Adrenal gland (tissue), 9 donors: ENCODE measurements at regions not wholly inside any gene's neighbourhood (a gene's known extent, or its start where the extent isn't known, plus 50 kb on each side); places are given as distances from the start of the nearest gene placed in this dataset.
A peak's percentile ranks its signal among the peaks of the same experiment; 100 is the strongest.

Experiments
- DNase-seq, 7 donors: peaks; one replicate each; pipeline ENCODE4 v3.0.0-alpha.2; 2019 to 2020
- H3K27ac ChIP-seq, 5 donors: fragments of 200-600 bp; sonication (generic) in 4 of 5; 1 replicate in 3 of 5; 2 replicates in 2 of 5; pipeline versions ENCODE4 v1.5.1 to v1.8.0; 2016 to 2020; ENCODE audit warnings: mild to moderate bottlenecking in 1 of 5
- H3K27me3 ChIP-seq: fragments of 200-600 bp; 2 replicates; pipeline ENCODE4 v1.8.0; 2021
- H3K36me3 ChIP-seq, 2 donors: fragments of 200-600 bp; replicated peaks in 1 of 2; 1 replicate in 1 of 2; 2 replicates in 1 of 2; pipeline versions ENCODE4 v1.5.1 to v1.8.0; 2018 to 2022
- H3K4me1 ChIP-seq, 2 donors: fragments of 200-600 bp; replicated peaks in 1 of 2; 1 replicate in 1 of 2; 2 replicates in 1 of 2; pipeline versions ENCODE4 v1.5.1 to v1.8.0; 2018 to 2021
- H3K4me3 ChIP-seq, 4 donors: fragments of 200-600 bp; sonication (generic) in 3 of 4; one replicate each; pipeline ENCODE4 v1.5.1; 2016 to 2018
- H3K9me3 ChIP-seq, 3 donors: fragments of 200-600 bp; sonication (generic) in 1 of 3; replicated peaks in 1 of 3; 1 replicate in 2 of 3; 2 replicates in 1 of 3; pipeline versions ENCODE4 v1.5.1 to v1.8.0; 2016 to 2021
- CTCF ChIP-seq, 6 experiments: fragments of 450-650 bp in 4 of 6; fragments of 200-600 bp in 2 of 6; sonication (generic) in 1 of 6; IDR thresholded peaks; 1 replicate in 5 of 6; 2 replicates in 1 of 6; pipeline versions ENCODE4 v1.5.1 to v1.8.0; 2016 to 2021; ENCODE audit warnings: antibody characterized with exemption in 6 of 6, mild to moderate bottlenecking in 2 of 6, moderate library complexity in 1 of 6
- POLR2A ChIP-seq, 2 donors: fragments of 450-650 bp; IDR thresholded peaks; one replicate each; pipeline ENCODE4 v1.6.1; 2017; ENCODE audit warnings: antibody characterized with exemption in 2 of 2, mild to moderate bottlenecking in 2 of 2, moderate library complexity in 1 of 2
- WGBS, 4 donors: extraction: QIAGEN DNeasy Blood & Tissue Kit in 2 of 4; methylation state at CpG; one replicate each; pipeline versions ENCODE4 v1.1.5 to v1.1.7; 2013 to 2017; 5-methylcytosine and 5-hydroxymethylcytosine counted together
- intact Hi-C, 2 donors: fragments of 100-400 bp; cut with DNase I; formaldehyde crosslinking; loops; one replicate each; pipeline versions ENCODE4 v1.14.1 to v1.15.0; 2022 to 2023
- donor health status: healthy with polysubstance abuse.
- donor health status: Bipolar disorder and iron deficiency.
- donor health status: DM: yes; HTN: yes; CAD: no.
- donor health status: DM: no; HTN: no; CAD: no.
- donor health status: DM: no; HTN: no; CAD: no.

GRCh38 chr6:164523087-164523654 is 786.2 kb downstream of the C6orf118 start:
- DNase-seq, result no peak
- Histone ChIP-seq H3K36me3 (no peaks in the 10 kb centered on the region), H3K4me1 (no peaks in the 10 kb centered on the region), H3K9me3 (peaks cover 0 to 3% (median 0%) of the 10 kb centered on the region in 3 donors), H3K4me3 (no peak overlapping the region), H3K27ac (no peak overlapping the region), H3K27me3 (no peaks in the 10 kb centered on the region)
- intact Hi-C loops, result no loop called here
- TF ChIP-seq CTCF (IDR thresholded peaks at IDR 0.05) (no peak), POLR2A (IDR thresholded peaks at IDR 0.05) (no peak)
- WGBS, 4 donors, result 46 to 62% (median 60%) methylated on average over 1 of the region's 1 CpG

DNA sequence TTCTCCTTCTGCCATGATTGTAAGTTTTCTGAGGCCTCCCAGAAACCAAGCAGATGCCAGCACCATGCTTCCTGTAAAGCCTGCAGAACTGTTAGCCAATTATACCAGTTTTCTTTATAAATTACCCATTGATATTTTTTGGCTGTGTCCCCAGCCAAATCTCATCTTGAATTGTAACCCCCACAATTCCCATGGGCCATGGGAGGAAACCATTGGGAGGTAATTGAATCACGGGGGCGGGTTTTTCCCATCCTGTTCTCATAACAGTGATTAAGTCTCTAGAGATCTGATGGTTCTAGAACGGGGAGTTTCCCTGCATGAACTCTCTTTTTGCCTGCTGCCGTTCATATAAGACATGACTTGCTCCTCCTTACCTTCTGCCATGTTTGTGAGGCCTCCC is 788.5 kb downstream of the C6orf118 start:
- no peaks in the 10 kb centered on the region for H3K36me3 ChIP-seq
- no peak for TF ChIP-seq POLR2A (IDR thresholded peaks at IDR 0.05)
- no peak for TF ChIP-seq CTCF (IDR thresholded peaks at IDR 0.05)
- no peak overlapping the region for H3K27ac ChIP-seq
- peaks cover 0 to 3% (median 0%) of the 10 kb centered on the region in 3 donors for H3K9me3 ChIP-seq
- no peaks in the 10 kb centered on the region for H3K27me3 ChIP-seq
- no peaks in the 10 kb centered on the region for H3K4me1 ChIP-seq
- DNase-seq, result no peak
- 71 to 83% (median 77%) methylated on average over 4 of the region's 4 CpGs for WGBS, 4 donors
- no peak overlapping the region for H3K4me3 ChIP-seq
- intact Hi-C loops, result no loop called here

- Histone ChIP-seq H3K27ac (peak overlapping the region in 2 of 5 donors; percentile 42 to 62), H3K36me3 (no peaks in the 10 kb centered on the region), H3K27me3 (no peaks in the 10 kb centered on the region), H3K4me3 (peak overlapping the region in 1 of 4 donors; percentile 1), H3K9me3 (no peaks in the 10 kb centered on the region), H3K4me1 (no peaks in the 10 kb centered on the region)
- intact Hi-C loops, result no loop called here
- WGBS, 4 donors, result 32 to 40% (median 34%) methylated on average over 8 of the region's 8 CpGs
- no peak for TF ChIP-seq POLR2A (IDR thresholded peaks at IDR 0.05)
- TF ChIP-seq CTCF (IDR thresholded peaks at IDR 0.05), result no peak
- DNase-seq, result peak in 2 of 7 donors; percentile 7 to 56
These were observed 802.0 kb downstream of the C6orf118 start for GRCh38 chr6:164507206-164507940.

GRCh38 chr6:164505425-164505824 is 804.0 kb downstream of the C6orf118 start:
- no peak for TF ChIP-seq CTCF (IDR thresholded peaks at IDR 0.05)
- TF ChIP-seq POLR2A (IDR thresholded peaks at IDR 0.05), result no peak
- WGBS, 4 donors, result 81 to 91% (median 87%) methylated on average over 4 of the region's 4 CpGs
- no peaks in the 10 kb centered on the region for H3K36me3 ChIP-seq
- H3K27me3 ChIP-seq, result no peaks in the 10 kb centered on the region
- H3K27ac ChIP-seq, result no peak overlapping the region
- H3K4me1 ChIP-seq, result no peaks in the 10 kb centered on the region
- H3K4me3 ChIP-seq, result no peak overlapping the region
- H3K9me3 ChIP-seq, result no peaks in the 10 kb centered on the region
- DNase-seq, result no peak
- intact Hi-C loops, result no loop called here
